K562 (cell line): ENCODE measurements at regions not wholly inside any gene's neighbourhood (a gene's known extent, or its start where the extent isn't known, plus 50 kb on each side); places are given as distances from the start of the nearest gene placed in this dataset.

Source experiments
- ATAC-seq: fragments of 200-7000 bp; cut with Tn5 transposase; 3 replicates; pipeline ENCODE4 v1.9.1; 2020; ENCODE audit warnings: moderate library complexity
- BruUV-seq: library from RNA; stranded (reverse); fragments of 400-500 nt; replicated peaks from 2 replicates; lab custom pipeline; 2021; lab: Mats Ljungman, UMichigan
- CTCF ChIA-PET: fragments of 300-600 bp; formaldehyde crosslinking; extraction: SDS; loops from one replicate; lab custom pipeline; 2021; ENCODE audit warnings: low intra/inter-chr PET ratio; lab: Yijun Ruan, JAX
- POLR2A ChIA-PET: fragments of 300-600, 350-650 bp; sonication (Branson Sonifier 250); formaldehyde crosslinking; extraction: SDS; loops from one replicate; lab custom pipeline; 2021; ENCODE audit warnings: antibody characterized with exemption, inconsistent platforms; lab: Yijun Ruan, JAX
- DNase-seq, 4 experiments: peaks; one replicate each; pipeline versions ENCODE4 v3.0.0 to v3.0.0-alpha.2; 2011 to 2018; ENCODE audit warnings: low spot score in 3 of 4, mixed read lengths in 3 of 4; ENCODE audit errors: extremely low read depth in 1 of 4
- FAIRE-seq: peaks from 2 replicates; lab custom pipeline; 2011; peaks lifted over from hg19 to GRCh38; lab: Jason Lieb, UNC
- H2AFZ ChIP-seq: 2 replicates; pipeline ENCODE4 v1.6.0; 2011; ENCODE audit warnings: low read depth, low read length, control low read depth, inconsistent platforms
- H3K27ac ChIP-seq: fragments of 200-600 bp; 3 replicates; pipeline ENCODE4 v1.8.0; 2011; ENCODE audit warnings: low read depth, mild to moderate bottlenecking, control low read depth, inconsistent platforms, low read length, moderate library complexity, mixed read lengths; ENCODE audit errors: extremely low read depth
- H3K27me3 ChIP-seq, 2 experiments: fragments of 300-600 bp in 1 of 2; 2 replicates in 1 of 2; 3 replicates in 1 of 2; pipeline versions ENCODE4 v1.6.0 to v1.8.0; 2011; ENCODE audit warnings: inconsistent platforms in 2 of 2, low read length in 2 of 2, mild to moderate bottlenecking in 1 of 2, mixed read lengths in 1 of 2, moderate library complexity in 1 of 2; ENCODE audit not compliant: control insufficient read depth in 2 of 2, insufficient read depth in 2 of 2
- H3K36me3 ChIP-seq: fragments of 300-600 bp; 3 replicates; pipeline ENCODE4 v1.8.0; 2011; ENCODE audit warnings: mild to moderate bottlenecking, low read length, inconsistent platforms; ENCODE audit not compliant: control insufficient read depth, insufficient read depth
- H3K4me1 ChIP-seq, 2 experiments: fragments of 200-600 bp in 1 of 2; replicated peaks in 1 of 2; 2 replicates in 1 of 2; 3 replicates in 1 of 2; pipeline versions ENCODE4 v1.5.1 to v1.8.0; 2011; ENCODE audit warnings: inconsistent platforms in 2 of 2, low read length in 2 of 2, mild to moderate bottlenecking in 1 of 2, mixed read lengths in 1 of 2, moderate library complexity in 1 of 2; ENCODE audit not compliant: control insufficient read depth in 2 of 2, insufficient read depth in 2 of 2
- H3K4me2 ChIP-seq: 2 replicates; pipeline ENCODE4 v1.6.1; 2011; ENCODE audit warnings: low read length, control low read depth, inconsistent platforms, mixed read lengths; ENCODE audit not compliant: insufficient read depth
- H3K4me3 ChIP-seq: fragments of 200-600 bp; sonication (generic), shearing (Covaris generic); 2 replicates; pipeline ENCODE4 v1.5.1; 2016; ENCODE audit warnings: control low read depth, inconsistent platforms
- H3K79me2 ChIP-seq: fragments of 200-600 bp; 3 replicates; pipeline ENCODE4 v1.8.0; 2011; ENCODE audit warnings: low read length, inconsistent platforms; ENCODE audit not compliant: control insufficient read depth, insufficient read depth
- H3K9ac ChIP-seq, 2 experiments: 2 replicates each; pipeline versions ENCODE4 v1.6.0 to v1.6.1; 2011; ENCODE audit warnings: low read depth in 2 of 2, low read length in 2 of 2, control low read depth in 1 of 2, inconsistent platforms in 1 of 2, mild to moderate bottlenecking in 1 of 2, mixed read lengths in 1 of 2; ENCODE audit not compliant: insufficient read depth in 1 of 2
- H3K9me1 ChIP-seq: one replicate; pipeline ENCODE4 v1.6.0; 2011; ENCODE audit warnings: inconsistent platforms, mild to moderate bottlenecking, low read length, moderate library complexity; ENCODE audit not compliant: control insufficient read depth, insufficient read depth
- H3K9me3 ChIP-seq: replicated peaks from 2 replicates; pipeline ENCODE4 v1.5.1; 2011; ENCODE audit warnings: low read depth, low read length, inconsistent platforms; ENCODE audit not compliant: control insufficient read depth, insufficient read depth
- H4K20me1 ChIP-seq: replicated peaks from 2 replicates; pipeline ENCODE4 v1.6.1; 2011; ENCODE audit warnings: low read length, inconsistent platforms, mixed read lengths; ENCODE audit not compliant: control insufficient read depth, insufficient read depth
- SIN3A ChIP-seq, 2 experiments: fragments of 150-350 bp in 1 of 2; IDR thresholded peaks; 2 replicates each; pipeline ENCODE4 v1.6.1; 2011 to 2016; ENCODE audit warnings: borderline replicate concordance in 2 of 2, low read depth in 2 of 2, low read length in 2 of 2, mild to moderate bottlenecking in 2 of 2, moderate library complexity in 2 of 2; ENCODE audit not compliant: control insufficient read depth in 1 of 2
- SLC30A9 ChIP-seq: fragments of 250-450 bp; sonication (Bioruptor Pico); IDR thresholded peaks from 2 replicates; pipeline ENCODE4 v1.8.0; 2022; ENCODE audit warnings: mild to moderate bottlenecking, moderate library complexity
- ZNF143 ChIP-seq: sonication (generic); formaldehyde crosslinking; IDR thresholded peaks from 2 replicates; pipeline ENCODE4 v1.9.0; 2022; ENCODE audit warnings: mild to moderate bottlenecking, missing genetic modification reagents
- WGBS: fragments of 100-300 bp; shearing (Covaris generic); methylation state at CpG from one replicate; pipeline ENCODE4 v1.1.6; 2016; ENCODE audit warnings: low coverage, mixed read lengths; ENCODE audit not compliant: insufficient coverage; ENCODE audit errors: missing lambda C conversion rate; 5-methylcytosine and 5-hydroxymethylcytosine counted together
- in situ Hi-C: fragments of 300-500 bp; cut with MboI; formaldehyde crosslinking; loops from 4 replicates; pipeline ENCODE4 v1.15.0; 2018; ENCODE audit warnings: inconsistent platforms, mixed read lengths
- intact Hi-C: fragments of 100-400 bp; cut with micrococcal nuclease; formaldehyde crosslinking; loops from 2 replicates; pipeline ENCODE4 v1.14.2; 2022
- TF ChIP-seq, protein P1 (sequence below): fragments of 200-400 bp; formaldehyde crosslinking; IDR thresholded peaks from 2 replicates; pipeline ENCODE4 v1.6.1; 2017; ENCODE audit warnings: mild to moderate bottlenecking, low read depth, low read length, moderate library complexity

DNA sequence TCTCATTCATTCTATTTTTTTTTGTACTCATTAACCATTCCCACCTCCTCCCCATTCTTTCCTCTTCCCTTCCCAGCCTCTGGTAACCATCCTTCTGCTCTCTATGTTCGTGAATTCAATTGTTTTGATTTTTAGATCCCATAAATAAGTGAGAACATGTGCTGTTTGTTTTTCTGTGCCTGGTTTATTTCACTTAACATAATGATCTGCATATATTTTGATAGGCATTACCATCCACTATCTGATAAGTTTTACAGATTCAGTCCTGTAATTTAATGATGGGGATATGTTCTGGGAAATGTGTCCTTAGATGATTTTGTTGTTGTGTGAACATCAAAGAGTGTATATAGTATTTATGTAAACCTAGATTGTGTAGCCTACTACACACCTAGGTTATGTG is 77.5 kb upstream of the CPHXL start:
- H3K9ac ChIP-seq = no peak overlapping the region
- H4K20me1 ChIP-seq = no peaks in the 10 kb centered on the region
- H3K79me2 ChIP-seq = no peaks in the 10 kb centered on the region
- POLR2A ChIA-PET = no interaction called here
- H3K9me1 ChIP-seq = no peaks in the 10 kb centered on the region
- ATAC-seq = no peak
- CTCF ChIA-PET = no interaction called here
- no peaks in the 10 kb centered on the region for H3K36me3 ChIP-seq
- no peak overlapping the region for H3K4me3 ChIP-seq
- WGBS = 0% methylated on average over 1 of the region's 1 CpG
- no peak for DNase-seq
- no peak overlapping the region for H3K27ac ChIP-seq
- no peaks in the 10 kb centered on the region for H3K9me3 ChIP-seq
- FAIRE-seq = no peak
- peaks cover 0 to 8% of the 10 kb centered on the region in 2 experiments; a peak in 1 of 5 replicates for H3K27me3 ChIP-seq
- intact Hi-C loops = loop anchor here (1.0 to 10.0 kb wide), 2 partner anchors 111 to 1368 kb away; no protein-coding TSS in a partner anchor
- no TSS peak for BruUV-seq
- no peaks in the 10 kb centered on the region for H3K4me1 ChIP-seq
- H3K4me2 ChIP-seq = no peak overlapping the region
- in situ Hi-C loops = no loop called here
- TF ChIP-seq SIN3A (IDR thresholded peaks at IDR 0.05; ENCODE audit: borderline replicate concordance in 2 of 2, control insufficient read depth in 1 of 2, low read depth in 2 of 2, low read length in 2 of 2) = no peak
- no peak for TF ChIP-seq ZNF143
- TF ChIP-seq SLC30A9 = no peak
- TF ChIP-seq, protein P1, sequence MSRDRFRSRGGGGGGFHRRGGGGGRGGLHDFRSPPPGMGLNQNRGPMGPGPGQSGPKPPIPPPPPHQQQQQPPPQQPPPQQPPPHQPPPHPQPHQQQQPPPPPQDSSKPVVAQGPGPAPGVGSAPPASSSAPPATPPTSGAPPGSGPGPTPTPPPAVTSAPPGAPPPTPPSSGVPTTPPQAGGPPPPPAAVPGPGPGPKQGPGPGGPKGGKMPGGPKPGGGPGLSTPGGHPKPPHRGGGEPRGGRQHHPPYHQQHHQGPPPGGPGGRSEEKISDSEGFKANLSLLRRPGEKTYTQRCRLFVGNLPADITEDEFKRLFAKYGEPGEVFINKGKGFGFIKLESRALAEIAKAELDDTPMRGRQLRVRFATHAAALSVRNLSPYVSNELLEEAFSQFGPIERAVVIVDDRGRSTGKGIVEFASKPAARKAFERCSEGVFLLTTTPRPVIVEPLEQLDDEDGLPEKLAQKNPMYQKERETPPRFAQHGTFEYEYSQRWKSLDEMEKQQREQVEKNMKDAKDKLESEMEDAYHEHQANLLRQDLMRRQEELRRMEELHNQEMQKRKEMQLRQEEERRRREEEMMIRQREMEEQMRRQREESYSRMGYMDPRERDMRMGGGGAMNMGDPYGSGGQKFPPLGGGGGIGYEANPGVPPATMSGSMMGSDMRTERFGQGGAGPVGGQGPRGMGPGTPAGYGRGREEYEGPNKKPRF = no peak
- no peak overlapping the region for H2AFZ ChIP-seq
